ENCODE measurements at regions not wholly inside any gene's neighbourhood (a gene's known extent, or its start where the extent isn't known, plus 50 kb on each side); places are given as distances from the start of the nearest gene placed in this dataset.

- DNase-seq (ENCODE audit: low read depth in 6 of 9, low spot score in 9 of 9) = no peak
- no peak overlapping the region for H3K4me3 ChIP-seq (ENCODE audit: low read length in 2 of 2)
- peaks cover 0 to 2% of the 10 kb centered on the region in 2 donors for H3K4me1 ChIP-seq (ENCODE audit: control insufficient read depth in 2 of 2, insufficient read depth in 2 of 2, low read length in 2 of 2)
- no peaks in the 10 kb centered on the region for H3K9me3 ChIP-seq (ENCODE audit: control insufficient read depth in 2 of 2, insufficient read depth in 1 of 2, low read length in 1 of 2)
- H3K36me3 ChIP-seq (ENCODE audit: control insufficient read depth in 2 of 2, insufficient read depth in 2 of 2, low read length in 1 of 2) = no peaks in the 10 kb centered on the region
- 92% methylated on average over 3 of the region's 3 CpGs for WGBS
- H3K27me3 ChIP-seq (ENCODE audit: control insufficient read depth in 2 of 2, insufficient read depth in 1 of 2, low read length in 1 of 2) = peaks cover 0 to 9% of the 10 kb centered on the region in 2 donors
- H3K27ac ChIP-seq (ENCODE audit: low read depth in 1 of 2, low read length in 1 of 2) = no peak overlapping the region
These were observed 102.2 kb upstream of the MBNL2 start for GRCh38 chr13:97119943-97120342.

DNA sequence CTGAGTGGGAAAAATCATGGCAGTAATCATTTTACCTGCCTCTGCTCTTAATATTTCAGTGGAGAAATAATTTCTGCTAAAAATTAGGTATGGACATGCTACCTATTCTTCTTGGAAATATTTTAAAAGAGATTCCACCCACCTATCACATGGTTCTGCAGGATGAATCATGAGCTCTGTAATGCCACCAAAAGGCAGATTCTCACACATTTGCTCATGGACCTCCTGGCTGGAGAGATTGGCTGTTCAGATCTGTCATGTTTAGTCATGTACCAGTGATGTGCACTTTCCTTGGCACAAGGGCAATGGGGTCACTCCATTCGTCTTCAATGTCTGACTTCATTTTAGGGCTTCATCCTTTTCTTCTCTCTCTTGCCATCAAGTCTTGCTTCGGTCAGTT lies 101.8 kb upstream of the MBNL2 start:
- H3K9me3 ChIP-seq (ENCODE audit: control insufficient read depth in 2 of 2, insufficient read depth in 1 of 2, low read length in 1 of 2) = no peaks in the 10 kb centered on the region
- H3K27me3 ChIP-seq (ENCODE audit: control insufficient read depth in 2 of 2, insufficient read depth in 1 of 2, low read length in 1 of 2) = peaks cover 0 to 8% of the 10 kb centered on the region in 2 donors
- no peak overlapping the region for H3K4me3 ChIP-seq (ENCODE audit: low read length in 2 of 2)
- WGBS = 94% methylated on average over 2 of the region's 2 CpGs
- DNase-seq (ENCODE audit: low read depth in 6 of 9, low spot score in 9 of 9) = no peak
- no peak overlapping the region for H3K27ac ChIP-seq (ENCODE audit: low read depth in 1 of 2, low read length in 1 of 2)
- peaks cover 0 to 2% of the 10 kb centered on the region in 2 donors for H3K4me1 ChIP-seq (ENCODE audit: control insufficient read depth in 2 of 2, insufficient read depth in 2 of 2, low read length in 2 of 2)
- H3K36me3 ChIP-seq (ENCODE audit: control insufficient read depth in 2 of 2, insufficient read depth in 2 of 2, low read length in 1 of 2) = no peaks in the 10 kb centered on the region

- H3K27ac ChIP-seq (ENCODE audit: low read depth in 1 of 2, low read length in 1 of 2) = no peak overlapping the region
- H3K4me1 ChIP-seq (ENCODE audit: control insufficient read depth in 2 of 2, insufficient read depth in 2 of 2, low read length in 2 of 2) = peaks cover 0 to 2% of the 10 kb centered on the region in 2 donors
- H3K4me3 ChIP-seq (ENCODE audit: low read length in 2 of 2) = no peak overlapping the region
- DNase-seq (ENCODE audit: low read depth in 6 of 9, low spot score in 9 of 9) = no peak
- no peaks in the 10 kb centered on the region for H3K36me3 ChIP-seq (ENCODE audit: control insufficient read depth in 2 of 2, insufficient read depth in 2 of 2, low read length in 1 of 2)
- WGBS = 96% methylated on average over 1 of the region's 1 CpG
- no peaks in the 10 kb centered on the region for H3K9me3 ChIP-seq (ENCODE audit: control insufficient read depth in 2 of 2, insufficient read depth in 1 of 2, low read length in 1 of 2)
- peaks cover 0 to 9% of the 10 kb centered on the region in 2 donors for H3K27me3 ChIP-seq (ENCODE audit: control insufficient read depth in 2 of 2, insufficient read depth in 1 of 2, low read length in 1 of 2)
These were observed 101.2 kb upstream of the MBNL2 start for GRCh38 chr13:97120976-97121375.

GRCh38 chr13:97121894-97122293 lies 100.2 kb upstream of the MBNL2 start:
- no peak overlapping the region for H3K4me3 ChIP-seq (ENCODE audit: low read length in 2 of 2)
- no peaks in the 10 kb centered on the region for H3K36me3 ChIP-seq (ENCODE audit: control insufficient read depth in 2 of 2, insufficient read depth in 2 of 2, low read length in 1 of 2)
- peaks cover 0 to 10% of the 10 kb centered on the region in 2 donors for H3K27me3 ChIP-seq (ENCODE audit: control insufficient read depth in 2 of 2, insufficient read depth in 1 of 2, low read length in 1 of 2)
- DNase-seq (ENCODE audit: low read depth in 6 of 9, low spot score in 9 of 9) = no peak
- H3K4me1 ChIP-seq (ENCODE audit: control insufficient read depth in 2 of 2, insufficient read depth in 2 of 2, low read length in 2 of 2) = peaks cover 0 to 2% of the 10 kb centered on the region in 2 donors
- no peak overlapping the region for H3K27ac ChIP-seq (ENCODE audit: low read depth in 1 of 2, low read length in 1 of 2)
- no peaks in the 10 kb centered on the region for H3K9me3 ChIP-seq (ENCODE audit: control insufficient read depth in 2 of 2, insufficient read depth in 1 of 2, low read length in 1 of 2)

GRCh38 chr13:97122381-97122996 lies 99.6 kb upstream of the MBNL2 start:
- Histone ChIP-seq H3K9me3 (ENCODE audit: control insufficient read depth in 2 of 2, insufficient read depth in 1 of 2, low read length in 1 of 2) (no peaks in the 10 kb centered on the region), H3K27ac (ENCODE audit: low read depth in 1 of 2, low read length in 1 of 2) (no peak overlapping the region), H3K27me3 (ENCODE audit: control insufficient read depth in 2 of 2, insufficient read depth in 1 of 2, low read length in 1 of 2) (peaks cover 0 to 10% of the 10 kb centered on the region in 2 donors), H3K4me3 (ENCODE audit: low read length in 2 of 2) (no peak overlapping the region), H3K36me3 (ENCODE audit: control insufficient read depth in 2 of 2, insufficient read depth in 2 of 2, low read length in 1 of 2) (no peaks in the 10 kb centered on the region), H3K4me1 (ENCODE audit: control insufficient read depth in 2 of 2, insufficient read depth in 2 of 2, low read length in 2 of 2) (peaks cover 0 to 2% of the 10 kb centered on the region in 2 donors)
- WGBS = 90% methylated on average over 4 of the region's 4 CpGs
- DNase-seq (ENCODE audit: low read depth in 6 of 9, low spot score in 9 of 9) = no peak

DNA sequence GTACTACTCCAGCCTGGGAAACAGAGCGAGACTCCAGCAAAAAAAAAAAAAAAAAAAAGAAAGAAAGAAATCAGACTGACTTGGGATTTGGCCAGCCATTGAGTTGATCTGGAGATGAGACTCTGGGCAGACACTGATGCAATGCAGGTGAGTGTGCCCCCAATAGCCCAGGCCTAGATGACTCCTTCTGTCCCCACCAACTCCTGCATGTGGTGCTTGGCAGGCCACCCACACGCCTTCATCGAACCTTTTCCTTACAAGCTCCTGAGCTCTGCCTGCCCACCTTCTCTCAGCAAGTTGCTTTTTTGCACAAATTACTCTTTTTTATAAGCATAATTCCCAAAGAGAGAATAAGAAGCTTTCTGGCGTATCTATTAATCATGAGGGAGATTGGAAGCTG lies 97.9 kb upstream of the MBNL2 start:
- Histone ChIP-seq H3K36me3 (ENCODE audit: control insufficient read depth in 2 of 2, insufficient read depth in 2 of 2, low read length in 1 of 2) (no peaks in the 10 kb centered on the region), H3K4me1 (ENCODE audit: control insufficient read depth in 2 of 2, insufficient read depth in 2 of 2, low read length in 2 of 2) (peaks cover 0 to 2% of the 10 kb centered on the region in 2 donors), H3K27ac (ENCODE audit: low read depth in 1 of 2, low read length in 1 of 2) (no peak overlapping the region), H3K27me3 (ENCODE audit: control insufficient read depth in 2 of 2, insufficient read depth in 1 of 2, low read length in 1 of 2) (peaks cover 0 to 10% of the 10 kb centered on the region in 2 donors), H3K4me3 (ENCODE audit: low read length in 2 of 2) (no peak overlapping the region), H3K9me3 (ENCODE audit: control insufficient read depth in 2 of 2, insufficient read depth in 1 of 2, low read length in 1 of 2) (no peaks in the 10 kb centered on the region)
- WGBS = 96% methylated on average over 4 of the region's 4 CpGs
- DNase-seq (ENCODE audit: low read depth in 6 of 9, low spot score in 9 of 9) = no peak

- DNase-seq (ENCODE audit: low read depth in 6 of 9, low spot score in 9 of 9) = no peak
- Histone ChIP-seq H3K9me3 (ENCODE audit: control insufficient read depth in 2 of 2, insufficient read depth in 1 of 2, low read length in 1 of 2) (no peaks in the 10 kb centered on the region), H3K4me3 (ENCODE audit: low read length in 2 of 2) (no peak overlapping the region), H3K27ac (ENCODE audit: low read depth in 1 of 2, low read length in 1 of 2) (no peak overlapping the region), H3K27me3 (ENCODE audit: control insufficient read depth in 2 of 2, insufficient read depth in 1 of 2, low read length in 1 of 2) (peaks cover 0 to 10% of the 10 kb centered on the region in 2 donors), H3K4me1 (ENCODE audit: control insufficient read depth in 2 of 2, insufficient read depth in 2 of 2, low read length in 2 of 2) (peaks cover 0 to 2% of the 10 kb centered on the region in 2 donors), H3K36me3 (ENCODE audit: control insufficient read depth in 2 of 2, insufficient read depth in 2 of 2, low read length in 1 of 2) (no peaks in the 10 kb centered on the region)
- WGBS = 76% methylated on average over 9 of the region's 9 CpGs
These were observed 97.0 kb upstream of the MBNL2 start for GRCh38 chr13:97124915-97125809.

DNA sequence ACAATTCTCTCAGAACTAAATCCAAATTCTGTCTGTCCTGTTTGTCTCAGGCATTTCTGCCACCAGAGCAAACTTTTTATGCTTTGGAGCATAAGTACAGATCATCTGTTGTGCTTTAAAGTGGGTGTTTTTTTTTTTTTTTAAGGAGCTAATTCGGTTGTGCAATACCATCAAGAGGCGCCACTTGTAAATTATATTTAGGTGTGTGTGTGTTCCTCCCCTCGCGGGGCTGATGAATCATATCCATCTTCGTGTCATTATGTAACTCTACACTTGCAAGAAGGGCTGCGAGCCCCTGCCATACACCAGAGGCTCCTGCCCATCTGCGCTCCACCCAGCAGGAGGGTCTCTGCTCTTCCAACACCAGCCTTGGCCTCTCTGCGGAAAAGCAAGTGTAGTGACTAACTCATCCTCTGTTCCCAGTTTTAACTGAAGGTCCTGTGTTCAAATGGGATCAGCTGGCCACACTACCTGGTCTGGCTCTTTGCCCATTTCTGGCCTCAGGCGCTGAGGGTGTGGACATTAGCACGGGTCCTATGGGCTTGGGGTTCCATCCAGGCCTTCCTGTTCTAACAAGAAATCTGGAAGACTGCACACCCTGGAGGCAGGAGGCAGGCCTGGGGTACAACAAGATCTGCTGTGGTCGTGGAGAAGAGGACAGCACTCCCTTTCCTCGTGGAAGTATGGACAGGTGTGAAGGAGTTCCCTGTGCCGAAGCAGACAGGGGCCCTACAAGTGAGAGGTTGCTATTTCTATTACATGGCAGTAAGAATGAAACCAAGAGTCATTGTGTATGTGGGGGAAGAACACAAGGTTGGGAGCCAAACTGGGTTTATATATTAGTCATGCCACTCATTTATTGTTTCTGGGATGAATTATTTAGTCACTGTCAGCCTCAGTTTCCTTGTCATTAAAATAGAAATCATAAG lies 96.1 kb upstream of the MBNL2 start:
- Histone ChIP-seq H3K27me3 (ENCODE audit: control insufficient read depth in 2 of 2, insufficient read depth in 1 of 2, low read length in 1 of 2) (peaks cover 0 to 7% of the 10 kb centered on the region in 2 donors), H3K27ac (ENCODE audit: low read depth in 1 of 2, low read length in 1 of 2) (no peak overlapping the region), H3K4me1 (ENCODE audit: control insufficient read depth in 2 of 2, insufficient read depth in 2 of 2, low read length in 2 of 2) (peaks cover 0 to 2% of the 10 kb centered on the region in 2 donors), H3K9me3 (ENCODE audit: control insufficient read depth in 2 of 2, insufficient read depth in 1 of 2, low read length in 1 of 2) (no peaks in the 10 kb centered on the region), H3K36me3 (ENCODE audit: control insufficient read depth in 2 of 2, insufficient read depth in 2 of 2, low read length in 1 of 2) (no peaks in the 10 kb centered on the region), H3K4me3 (ENCODE audit: low read length in 2 of 2) (no peak overlapping the region)
- DNase-seq (ENCODE audit: low read depth in 6 of 9, low spot score in 9 of 9) = no peak
- WGBS = 90% methylated on average over 13 of the region's 13 CpGs
